ENCODE measurements at regions not wholly inside any gene's neighbourhood (a gene's known extent, or its start where the extent isn't known, plus 50 kb on each side); places are given as distances from the start of the nearest gene placed in this dataset.

GRCh38 chrX:115486510-115486909 is 74.5 kb upstream of the PLS3 start:
- no peak for TF ChIP-seq CTCF (IDR thresholded peaks at IDR 0.05)
- no peaks in the 10 kb centered on the region for H3K36me3 Mint-ChIP-seq (ENCODE audit: low read depth)
- Histone ChIP-seq H3K36me3 (ENCODE audit: insufficient read depth, low read length) (no peaks in the 10 kb centered on the region), H3K9me3 (ENCODE audit: control insufficient read depth in 1 of 2, insufficient read depth in 1 of 2, low read length in 2 of 2) (no peaks in the 10 kb centered on the region), H3K4me3 (ENCODE audit: low read length) (no peak overlapping the region), H3K27me3 (ENCODE audit: control insufficient read depth in 1 of 2, insufficient read depth in 2 of 2, low read length in 2 of 2) (no peaks in the 10 kb centered on the region), H3K27ac (ENCODE audit: low read depth in 1 of 2, low read length in 2 of 2) (no peak overlapping the region), H3K4me1 (ENCODE audit: insufficient read depth, low read length) (no peaks in the 10 kb centered on the region)
- ChIA-PET POLR2A (no interaction called here), CTCF (no interaction called here)
- H3K9me3 Mint-ChIP-seq = peaks cover 2% of the 10 kb centered on the region
- no peaks in the 10 kb centered on the region for H3K27me3 Mint-ChIP-seq
- intact Hi-C loops (cut with DNase I, micrococcal nuclease) = no loop called here
- ATAC-seq (ENCODE audit: poor library complexity) = no peak
- H3K4me3 Mint-ChIP-seq = no peak overlapping the region
- H3K27ac Mint-ChIP-seq = no peak overlapping the region
- H3K4me1 Mint-ChIP-seq (ENCODE audit: low read depth) = no peaks in the 10 kb centered on the region
- no peak for DNase-seq

GRCh38 chrX:115487608-115488007 is 73.4 kb upstream of the PLS3 start:
- Mint-ChIP-seq H3K4me3 (no peak overlapping the region), H3K27me3 (no peaks in the 10 kb centered on the region), H3K9me3 (peaks cover 2% of the 10 kb centered on the region), H3K4me1 (ENCODE audit: low read depth) (no peaks in the 10 kb centered on the region), H3K36me3 (ENCODE audit: low read depth) (no peaks in the 10 kb centered on the region), H3K27ac (no peak overlapping the region)
- Histone ChIP-seq H3K36me3 (ENCODE audit: insufficient read depth, low read length) (no peaks in the 10 kb centered on the region), H3K4me1 (ENCODE audit: insufficient read depth, low read length) (no peaks in the 10 kb centered on the region), H3K27ac (ENCODE audit: low read depth in 1 of 2, low read length in 2 of 2) (no peak overlapping the region), H3K4me3 (ENCODE audit: low read length) (no peak overlapping the region), H3K9me3 (ENCODE audit: control insufficient read depth in 1 of 2, insufficient read depth in 1 of 2, low read length in 2 of 2) (no peaks in the 10 kb centered on the region), H3K27me3 (ENCODE audit: control insufficient read depth in 1 of 2, insufficient read depth in 2 of 2, low read length in 2 of 2) (no peaks in the 10 kb centered on the region)
- POLR2A ChIA-PET = no interaction called here
- intact Hi-C loops (cut with DNase I, micrococcal nuclease) = no loop called here
- CTCF ChIA-PET = no interaction called here
- no peak for ATAC-seq (ENCODE audit: poor library complexity)
- DNase-seq = no peak
- no peak for TF ChIP-seq CTCF (IDR thresholded peaks at IDR 0.05)

GRCh38 chrX:115490814-115491213 is 70.2 kb upstream of the PLS3 start:
- Mint-ChIP-seq H3K4me1 (ENCODE audit: low read depth) (no peaks in the 10 kb centered on the region), H3K4me3 (no peak overlapping the region), H3K36me3 (ENCODE audit: low read depth) (no peaks in the 10 kb centered on the region), H3K9me3 (peaks cover 2% of the 10 kb centered on the region), H3K27me3 (no peaks in the 10 kb centered on the region), H3K27ac (no peak overlapping the region)
- Histone ChIP-seq H3K4me1 (ENCODE audit: insufficient read depth, low read length) (no peaks in the 10 kb centered on the region), H3K9me3 (ENCODE audit: control insufficient read depth in 1 of 2, insufficient read depth in 1 of 2, low read length in 2 of 2) (no peaks in the 10 kb centered on the region), H3K27ac (ENCODE audit: low read depth in 1 of 2, low read length in 2 of 2) (no peak overlapping the region), H3K36me3 (ENCODE audit: insufficient read depth, low read length) (no peaks in the 10 kb centered on the region), H3K27me3 (ENCODE audit: control insufficient read depth in 1 of 2, insufficient read depth in 2 of 2, low read length in 2 of 2) (no peaks in the 10 kb centered on the region), H3K4me3 (ENCODE audit: low read length) (no peak overlapping the region)
- TF ChIP-seq CTCF (IDR thresholded peaks at IDR 0.05) = no peak
- ChIA-PET CTCF (interaction anchor here (1.5 kb wide), 1 partner anchor 9 kb away, joined by 4 read pairs; no protein-coding TSS in a partner anchor), POLR2A (no interaction called here)
- intact Hi-C loops (cut with DNase I, micrococcal nuclease) = no loop called here
- no peak for DNase-seq
- ATAC-seq (ENCODE audit: poor library complexity) = no peak
